ENCODE measurements at regions not wholly inside any gene's neighbourhood (a gene's known extent, or its start where the extent isn't known, plus 50 kb on each side); places are given as distances from the start of the nearest gene placed in this dataset.

DNA sequence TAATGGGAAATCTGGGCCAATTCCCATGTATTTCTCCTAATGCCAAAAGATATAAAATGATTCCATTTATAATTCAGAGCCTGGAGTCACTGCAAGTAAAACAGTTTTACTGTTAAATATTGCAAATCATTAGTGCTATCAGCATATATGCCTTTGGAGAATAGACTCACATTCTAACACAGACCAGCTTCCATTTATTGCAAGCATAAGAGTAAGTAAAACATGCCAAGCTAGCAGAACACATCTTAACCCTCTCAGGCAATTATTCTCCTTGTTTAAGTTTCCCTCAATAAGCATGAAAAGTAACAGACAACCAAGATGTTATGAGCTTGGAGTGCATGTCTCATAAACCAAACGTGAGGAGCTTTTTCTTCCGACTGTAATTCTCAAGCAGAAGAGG is 173.9 kb upstream of the GRIP1 start:
- H3K27me3 ChIP-seq (ENCODE audit: control insufficient read depth, insufficient read depth, low read length): peaks cover 8% of the 10 kb centered on the region
- no peak overlapping the region for H3K9ac ChIP-seq (ENCODE audit: low read depth, low read length)
- H3K9me3 ChIP-seq (replicated peaks; ENCODE audit: low read length): no peaks in the 10 kb centered on the region
- H3K4me1 ChIP-seq (ENCODE audit: control insufficient read depth, insufficient read depth, low read length): no peaks in the 10 kb centered on the region
- no peak overlapping the region for H3K4me3 ChIP-seq (ENCODE audit: low read length)
- H3K36me3 ChIP-seq (ENCODE audit: insufficient read depth, low read length): no peaks in the 10 kb centered on the region
- H3K4me2 ChIP-seq (ENCODE audit: low read length): no peak overlapping the region

GRCh38 chr12:66859751-66860440 is 181.0 kb upstream of the GRIP1 start:
- H3K9ac ChIP-seq (ENCODE audit: low read depth, low read length): no peak overlapping the region
- no peak overlapping the region for H3K4me2 ChIP-seq (ENCODE audit: low read length)
- H3K4me1 ChIP-seq (ENCODE audit: control insufficient read depth, insufficient read depth, low read length): no peaks in the 10 kb centered on the region
- H3K9me3 ChIP-seq (replicated peaks; ENCODE audit: low read length): no peaks in the 10 kb centered on the region
- H3K27me3 ChIP-seq (ENCODE audit: control insufficient read depth, insufficient read depth, low read length): peaks cover 15% of the 10 kb centered on the region
- no peaks in the 10 kb centered on the region for H3K36me3 ChIP-seq (ENCODE audit: insufficient read depth, low read length)
- no peak overlapping the region for H3K4me3 ChIP-seq (ENCODE audit: low read length)

DNA sequence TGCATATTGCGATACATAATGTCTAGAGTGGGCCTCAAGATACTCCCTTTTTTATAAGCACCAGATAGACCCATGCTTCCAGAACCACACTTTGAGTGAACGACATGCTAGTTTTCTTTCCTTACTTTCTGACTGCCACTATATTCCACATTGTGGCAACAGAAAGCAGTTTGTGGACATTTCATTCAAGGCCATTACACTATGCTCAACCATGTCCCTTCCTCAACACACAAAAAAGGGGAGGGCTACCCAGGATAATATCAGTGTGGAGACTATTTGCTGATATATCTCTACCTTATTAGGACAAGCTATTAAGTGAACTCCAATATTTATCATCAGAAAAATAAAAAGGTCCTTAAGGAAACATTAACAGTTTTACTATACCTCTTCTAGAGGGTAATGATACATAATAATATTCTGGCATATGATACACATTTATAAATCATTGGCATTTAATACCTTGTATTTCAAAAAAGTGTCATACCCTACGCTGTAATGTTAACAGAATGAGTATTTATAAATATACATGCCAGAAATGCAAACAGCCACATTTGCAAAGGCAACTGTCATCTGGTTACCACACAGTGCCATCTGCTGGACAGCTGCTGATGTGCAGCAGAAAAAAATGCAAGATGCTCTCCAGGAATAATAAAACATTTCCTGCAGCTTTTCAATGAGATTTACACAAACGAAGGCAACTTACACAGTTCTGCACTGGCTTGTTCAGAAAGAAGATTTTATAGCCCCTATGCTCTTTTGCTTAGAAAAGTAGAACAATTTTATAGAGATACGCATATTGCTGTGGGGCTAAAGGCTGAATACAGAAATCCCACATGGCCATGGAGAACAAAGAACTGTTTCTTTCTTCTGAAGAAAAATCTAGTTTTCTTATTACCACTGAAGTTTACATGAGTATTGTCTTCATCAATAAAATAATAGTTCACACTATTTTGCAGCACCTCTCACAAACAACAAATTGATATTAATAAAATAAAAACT is 182.2 kb upstream of the GRIP1 start:
- Histone ChIP-seq H3K9me3 (replicated peaks; ENCODE audit: low read length) (no peaks in the 10 kb centered on the region), H3K36me3 (ENCODE audit: insufficient read depth, low read length) (no peaks in the 10 kb centered on the region), H3K9ac (ENCODE audit: low read depth, low read length) (no peak overlapping the region), H3K4me2 (ENCODE audit: low read length) (no peak overlapping the region), H3K27me3 (ENCODE audit: control insufficient read depth, insufficient read depth, low read length) (peaks cover 15% of the 10 kb centered on the region), H3K4me3 (ENCODE audit: low read length) (no peak overlapping the region), H3K4me1 (ENCODE audit: control insufficient read depth, insufficient read depth, low read length) (no peaks in the 10 kb centered on the region)

DNA sequence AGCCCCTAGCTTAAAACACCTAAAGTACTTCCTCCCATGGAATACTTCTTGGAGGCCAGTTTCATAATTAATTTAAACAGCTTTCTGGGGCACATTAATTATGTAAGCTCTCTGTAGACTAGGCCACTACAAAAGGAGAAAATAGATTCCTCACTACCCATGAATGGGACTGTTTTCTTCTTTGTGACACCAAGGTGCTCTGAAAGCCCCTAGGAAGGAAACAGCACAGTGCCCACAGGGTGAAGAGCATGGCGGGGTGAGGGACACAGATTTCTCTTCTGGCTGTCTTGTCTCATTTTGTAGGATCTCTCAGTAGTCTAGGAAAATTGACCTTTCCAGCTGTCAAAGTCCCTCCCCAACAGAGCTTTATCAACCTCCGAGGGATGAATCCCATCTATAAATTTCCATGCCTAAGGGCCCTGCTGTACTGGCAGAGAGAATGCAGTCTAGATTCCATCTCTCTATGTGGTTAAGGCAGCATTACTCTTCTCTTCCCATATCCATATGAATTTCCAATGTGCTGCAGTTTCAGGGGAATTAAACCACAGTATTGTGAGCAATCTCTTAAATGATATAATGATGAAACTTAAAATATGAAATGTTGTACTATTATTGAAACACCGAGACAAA is 183.6 kb upstream of the GRIP1 start:
- Histone ChIP-seq H3K4me2 (ENCODE audit: low read length) (no peak overlapping the region), H3K9ac (ENCODE audit: low read depth, low read length) (no peak overlapping the region), H3K27me3 (ENCODE audit: control insufficient read depth, insufficient read depth, low read length) (peaks cover 15% of the 10 kb centered on the region), H3K4me3 (ENCODE audit: low read length) (no peak overlapping the region), H3K36me3 (ENCODE audit: insufficient read depth, low read length) (no peaks in the 10 kb centered on the region), H3K9me3 (replicated peaks; ENCODE audit: low read length) (no peaks in the 10 kb centered on the region), H3K4me1 (ENCODE audit: control insufficient read depth, insufficient read depth, low read length) (no peaks in the 10 kb centered on the region)

- Histone ChIP-seq H3K4me3 (ENCODE audit: low read length) (no peak overlapping the region), H3K4me1 (ENCODE audit: control insufficient read depth, insufficient read depth, low read length) (no peaks in the 10 kb centered on the region), H3K9ac (ENCODE audit: low read depth, low read length) (no peak overlapping the region), H3K36me3 (ENCODE audit: insufficient read depth, low read length) (no peaks in the 10 kb centered on the region), H3K4me2 (ENCODE audit: low read length) (no peak overlapping the region), H3K9me3 (replicated peaks; ENCODE audit: low read length) (no peaks in the 10 kb centered on the region), H3K27me3 (ENCODE audit: control insufficient read depth, insufficient read depth, low read length) (peaks cover 18% of the 10 kb centered on the region)
Observed at GRCh38 chr12:66863276-66863675, 184.4 kb upstream of the GRIP1 start.

GRCh38 chr12:66877925-66878324 is 199.0 kb upstream of the GRIP1 start:
- Histone ChIP-seq H3K4me2 (ENCODE audit: low read length) (no peak overlapping the region), H3K4me3 (ENCODE audit: low read length) (no peak overlapping the region), H3K4me1 (ENCODE audit: control insufficient read depth, insufficient read depth, low read length) (no peaks in the 10 kb centered on the region), H3K9me3 (replicated peaks; ENCODE audit: low read length) (no peaks in the 10 kb centered on the region), H3K9ac (ENCODE audit: low read depth, low read length) (no peak overlapping the region), H3K36me3 (ENCODE audit: insufficient read depth, low read length) (no peaks in the 10 kb centered on the region), H3K27me3 (ENCODE audit: control insufficient read depth, insufficient read depth, low read length) (no peaks in the 10 kb centered on the region)

- Histone ChIP-seq H3K4me1 (ENCODE audit: control insufficient read depth, insufficient read depth, low read length) (no peaks in the 10 kb centered on the region), H3K4me2 (ENCODE audit: low read length) (no peak overlapping the region), H3K9ac (ENCODE audit: low read depth, low read length) (no peak overlapping the region), H3K4me3 (ENCODE audit: low read length) (no peak overlapping the region), H3K27me3 (ENCODE audit: control insufficient read depth, insufficient read depth, low read length) (no peaks in the 10 kb centered on the region), H3K36me3 (ENCODE audit: insufficient read depth, low read length) (no peaks in the 10 kb centered on the region), H3K9me3 (replicated peaks; ENCODE audit: low read length) (no peaks in the 10 kb centered on the region)
Observed at GRCh38 chr12:66879409-66879808, 200.5 kb upstream of the GRIP1 start.

GRCh38 chr12:66881386-66881785 is 202.5 kb upstream of the GRIP1 start:
- Histone ChIP-seq H3K36me3 (ENCODE audit: insufficient read depth, low read length) (no peaks in the 10 kb centered on the region), H3K9ac (ENCODE audit: low read depth, low read length) (no peak overlapping the region), H3K9me3 (replicated peaks; ENCODE audit: low read length) (no peaks in the 10 kb centered on the region), H3K4me1 (ENCODE audit: control insufficient read depth, insufficient read depth, low read length) (no peaks in the 10 kb centered on the region), H3K4me3 (ENCODE audit: low read length) (no peak overlapping the region), H3K4me2 (ENCODE audit: low read length) (no peak overlapping the region), H3K27me3 (ENCODE audit: control insufficient read depth, insufficient read depth, low read length) (no peaks in the 10 kb centered on the region)

DNA sequence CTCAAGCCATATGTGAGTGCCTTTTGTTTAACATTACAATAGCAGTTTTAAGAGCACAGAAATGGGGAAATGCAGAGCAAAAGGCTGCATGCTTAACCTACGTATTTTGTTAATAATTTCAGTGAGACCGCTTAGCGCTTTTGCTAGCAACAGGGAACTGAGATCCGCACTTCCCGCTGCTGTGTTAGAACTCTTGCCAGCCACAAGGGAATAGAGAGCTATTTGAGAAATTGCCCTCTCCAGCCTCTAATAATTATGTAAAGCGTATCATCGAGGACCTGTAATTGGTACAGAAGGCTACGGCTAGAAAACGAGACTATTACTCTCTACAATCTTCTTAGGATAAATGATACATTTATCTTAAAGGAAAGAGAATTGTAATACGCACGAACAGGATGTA is 205.2 kb upstream of the GRIP1 start:
- no peak overlapping the region for H3K4me2 ChIP-seq (ENCODE audit: low read length)
- no peak overlapping the region for H3K9ac ChIP-seq (ENCODE audit: low read depth, low read length)
- no peaks in the 10 kb centered on the region for H3K4me1 ChIP-seq (ENCODE audit: control insufficient read depth, insufficient read depth, low read length)
- no peaks in the 10 kb centered on the region for H3K9me3 ChIP-seq (replicated peaks; ENCODE audit: low read length)
- no peaks in the 10 kb centered on the region for H3K27me3 ChIP-seq (ENCODE audit: control insufficient read depth, insufficient read depth, low read length)
- H3K36me3 ChIP-seq (ENCODE audit: insufficient read depth, low read length): no peaks in the 10 kb centered on the region
- H3K4me3 ChIP-seq (ENCODE audit: low read length): no peak overlapping the region

- Histone ChIP-seq H3K4me1 (ENCODE audit: control insufficient read depth, insufficient read depth, low read length) (no peaks in the 10 kb centered on the region), H3K9me3 (replicated peaks; ENCODE audit: low read length) (no peaks in the 10 kb centered on the region), H3K36me3 (ENCODE audit: insufficient read depth, low read length) (no peaks in the 10 kb centered on the region), H3K27me3 (ENCODE audit: control insufficient read depth, insufficient read depth, low read length) (no peaks in the 10 kb centered on the region), H3K4me3 (ENCODE audit: low read length) (no peak overlapping the region), H3K9ac (ENCODE audit: low read depth, low read length) (no peak overlapping the region), H3K4me2 (ENCODE audit: low read length) (no peak overlapping the region)
Observed at GRCh38 chr12:66885115-66885875, 206.4 kb upstream of the GRIP1 start.

DNA sequence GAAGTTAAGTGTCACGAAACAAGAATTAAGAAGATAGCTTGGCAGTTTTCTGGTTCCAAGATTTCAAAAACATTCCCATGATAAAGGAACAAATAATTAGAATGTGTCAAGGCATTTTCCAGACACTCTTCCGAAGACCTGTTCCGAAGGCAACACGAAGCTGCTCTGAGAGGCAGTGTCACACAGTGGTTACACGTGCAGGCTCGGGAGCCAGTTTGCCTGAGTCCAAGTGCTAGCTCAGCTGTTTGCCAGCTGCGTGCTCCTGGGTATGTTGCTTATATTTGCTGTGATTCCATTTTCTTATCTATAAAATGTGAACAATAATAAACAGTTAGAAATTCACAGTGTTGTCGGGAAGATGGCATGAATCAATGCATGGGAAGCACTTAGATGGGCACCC is 217.9 kb upstream of the GRIP1 start:
- H3K4me2 ChIP-seq (ENCODE audit: low read length): no peak overlapping the region
- no peak overlapping the region for H3K9ac ChIP-seq (ENCODE audit: low read depth, low read length)
- no peaks in the 10 kb centered on the region for H3K4me1 ChIP-seq (ENCODE audit: control insufficient read depth, insufficient read depth, low read length)
- no peaks in the 10 kb centered on the region for H3K36me3 ChIP-seq (ENCODE audit: insufficient read depth, low read length)
- H3K4me3 ChIP-seq (ENCODE audit: low read length): no peak overlapping the region
- peaks cover under 1% of the 10 kb centered on the region for H3K27me3 ChIP-seq (ENCODE audit: control insufficient read depth, insufficient read depth, low read length)
- H3K9me3 ChIP-seq (replicated peaks; ENCODE audit: low read length): no peaks in the 10 kb centered on the region
